OCI-LY7 (cell line): ENCODE measurements at regions not wholly inside any gene's neighbourhood (a gene's known extent, or its start where the extent isn't known, plus 50 kb on each side); places are given as distances from the start of the nearest gene placed in this dataset.
"Not testable (repeated sequence)": the region's sequence is repeated elsewhere in the genome, so short reads cannot be mapped to it uniquely, and the experiment has no call there.

Source experiments
- CTCF ChIP-seq: fragments of 200-600 bp; sonication (generic); conservative IDR thresholded peaks from 2 replicates; pipeline ENCODE4 v1.5.1; 2014; ENCODE audit warnings: mild to moderate bottlenecking, antibody characterized with exemption, low read length, moderate library complexity, mixed read lengths
- EZH2phosphoT487 ChIP-seq: fragments of 200-600 bp; sonication (generic); IDR thresholded peaks from 2 replicates; pipeline ENCODE4 v1.6.1; 2018; ENCODE audit warnings: low read depth, borderline replicate concordance, mild to moderate bottlenecking, mixed run types, antibody characterized with exemption, low read length, moderate library complexity, mixed read lengths

GRCh38 chr1:145164360-145164759 is 68.6 kb downstream of the FAM72D start:
- TF ChIP-seq CTCF, EZH2phosphoT487: not testable (repeated sequence)
